SK-N-SH (cell line): ENCODE measurements at regions not wholly inside any gene's neighbourhood (a gene's known extent, or its start where the extent isn't known, plus 50 kb on each side); places are given as distances from the start of the nearest gene placed in this dataset.

Source experiments
- CTCF ChIA-PET: fragments of 300-600, 350-600 bp; formaldehyde crosslinking; extraction: SDS; loops from one replicate; lab custom pipeline; 2021; lab: Yijun Ruan, JAX
- POLR2A ChIA-PET: fragments of 350-600 bp; sonication (Branson Sonifier 250); formaldehyde crosslinking; extraction: SDS; loops from one replicate; lab custom pipeline; 2020; ENCODE audit warnings: antibody characterized with exemption, inconsistent platforms; lab: Yijun Ruan, JAX
- DNase-seq: peaks from one replicate; pipeline ENCODE4 v3.0.0; 2012
- H2AFZ ChIP-seq: fragments of 200-600 bp; sonication (generic); 2 replicates; pipeline ENCODE4 v1.8.1; 2016; ENCODE audit warnings: antibody characterized with exemption, mild to moderate bottlenecking, low read depth
- H3F3A ChIP-seq: fragments of 200-600 bp; sonication (generic); replicated peaks from 2 replicates; pipeline ENCODE3; 2016; ENCODE audit warnings: antibody characterized with exemption, mild to moderate bottlenecking; ENCODE audit not compliant: insufficient read depth
- H3K27ac ChIP-seq, 2 experiments: fragments of 200-500 bp in 1 of 2; fragments of 200-600 bp in 1 of 2; sonication (Bioruptor generic) in 1 of 2; sonication (generic), shearing (Covaris generic) in 1 of 2; 2 replicates each; pipeline versions ENCODE4 v1.5.1 to v1.6.1; 2014 to 2016; ENCODE audit warnings: low read depth in 2 of 2, inconsistent platforms in 1 of 2, low read length in 1 of 2, mild to moderate bottlenecking in 1 of 2, mixed read lengths in 1 of 2
- H3K27me3 ChIP-seq: fragments of 200-600 bp; sonication (generic), shearing (Covaris generic); 2 replicates; pipeline ENCODE4 v1.6.1; 2016; ENCODE audit warnings: mixed run types; ENCODE audit not compliant: insufficient read depth
- H3K36me3 ChIP-seq, 2 experiments: fragments of 200-500 bp in 1 of 2; fragments of 200-600 bp in 1 of 2; sonication (Bioruptor generic) in 1 of 2; sonication (generic) in 1 of 2; replicated peaks in 1 of 2; 2 replicates each; pipeline versions ENCODE3 to v1.5.1; 2014 to 2016; ENCODE audit warnings: low read length in 1 of 2, mild to moderate bottlenecking in 1 of 2; ENCODE audit not compliant: insufficient read depth in 2 of 2, control insufficient read depth in 1 of 2
- H3K4me1 ChIP-seq, 2 experiments: fragments of 200-500 bp in 1 of 2; fragments of 200-600 bp in 1 of 2; sonication (Bioruptor generic) in 1 of 2; sonication (generic), shearing (Covaris generic) in 1 of 2; 2 replicates each; pipeline versions ENCODE4 v1.5.1 to v1.6.1; 2014 to 2016; ENCODE audit warnings: low read depth in 1 of 2, low read length in 1 of 2, mixed run types in 1 of 2; ENCODE audit not compliant: insufficient read depth in 2 of 2, control insufficient read depth in 1 of 2
- H3K4me2 ChIP-seq: fragments of 200-600 bp; sonication (generic), shearing (Covaris generic); 2 replicates; pipeline ENCODE4 v1.6.1; 2017; ENCODE audit warnings: mixed run types
- H3K4me3 ChIP-seq, 2 experiments: fragments of 200-500 bp in 1 of 2; fragments of 200-600 bp in 1 of 2; sonication (Bioruptor generic) in 1 of 2; sonication (generic), shearing (Covaris generic) in 1 of 2; 2 replicates each; pipeline versions ENCODE4 v1.5.1 to v1.8.1; 2014 to 2016; ENCODE audit warnings: low read depth in 2 of 2, inconsistent platforms in 1 of 2, low read length in 1 of 2, mild to moderate bottlenecking in 1 of 2, mixed read lengths in 1 of 2, moderate library complexity in 1 of 2
- H3K79me2 ChIP-seq: fragments of 200-600 bp; sonication (generic); 2 replicates; pipeline ENCODE4 v1.8.1; 2017; ENCODE audit warnings: mild to moderate bottlenecking; ENCODE audit not compliant: insufficient read depth
- H3K9ac ChIP-seq: fragments of 200-600 bp; sonication (generic); 2 replicates; pipeline ENCODE4 v1.6.1; 2017; ENCODE audit warnings: mixed run types
- H3K9me2 ChIP-seq: fragments of 200-600 bp; sonication (generic); 2 replicates; pipeline ENCODE4 v1.6.1; 2017; ENCODE audit warnings: mixed run types
- H3K9me3 ChIP-seq: fragments of 200-600 bp; sonication (generic); 2 replicates; pipeline ENCODE4 v1.6.1; 2017; ENCODE audit warnings: mixed run types, mild to moderate bottlenecking, moderate library complexity
- H4K20me1 ChIP-seq: fragments of 200-600 bp; sonication (generic); 2 replicates; pipeline ENCODE4 v1.6.1; 2017; ENCODE audit warnings: mild to moderate bottlenecking, mixed run types; ENCODE audit not compliant: insufficient read depth
- CHD2 ChIP-seq: fragments of 150-350 bp; IDR thresholded peaks from 2 replicates; pipeline ENCODE4 v1.6.1; 2018; ENCODE audit warnings: low read length; ENCODE audit not compliant: partially characterized antibody
- FOXM1 ChIP-seq: IDR thresholded peaks from 2 replicates; pipeline ENCODE4 v1.4.0; 2012; ENCODE audit warnings: low read depth, mild to moderate bottlenecking
- GABPA ChIP-seq: IDR thresholded peaks from 2 replicates; pipeline ENCODE4 v1.4.0; 2012; ENCODE audit warnings: low read depth, mild to moderate bottlenecking
- GATA2 ChIP-seq: sonication (generic); formaldehyde crosslinking; IDR thresholded peaks from 2 replicates; pipeline ENCODE4 v1.5.0; 2020; ENCODE audit warnings: mild to moderate bottlenecking, missing genetic modification reagents
- NFIC ChIP-seq: IDR thresholded peaks from 2 replicates; pipeline ENCODE4 v1.4.0; 2012; ENCODE audit warnings: borderline replicate concordance
- NRF1 ChIP-seq: IDR thresholded peaks from 2 replicates; pipeline ENCODE4 v1.6.1; 2012; ENCODE audit warnings: low read depth, mild to moderate bottlenecking, low read length
- POLR2AphosphoS5 ChIP-seq: IDR thresholded peaks from 2 replicates; pipeline ENCODE4 v1.6.1; 2012; ENCODE audit warnings: low read depth, low read length
- RAD21 ChIP-seq: IDR thresholded peaks from 2 replicates; pipeline ENCODE4 v1.6.1; 2012; ENCODE audit warnings: mild to moderate bottlenecking, low read length
- RCOR1 ChIP-seq: fragments of 150-350 bp; IDR thresholded peaks from 2 replicates; pipeline ENCODE4 v1.6.1; 2017; ENCODE audit warnings: antibody characterized with exemption, low read length
- REST ChIP-seq: IDR thresholded peaks from 2 replicates; pipeline ENCODE4 v1.6.1; 2012; ENCODE audit warnings: mild to moderate bottlenecking, low read depth, low read length, moderate library complexity
- RFX5 ChIP-seq: IDR thresholded peaks from 2 replicates; pipeline ENCODE4 v1.6.1; 2012; ENCODE audit warnings: mild to moderate bottlenecking, improper control_type of control experiment, low read length
- RXRA ChIP-seq: IDR thresholded peaks from 2 replicates; pipeline ENCODE4 v1.4.0; 2012; ENCODE audit warnings: low read depth, mild to moderate bottlenecking, borderline replicate concordance
- SIN3A ChIP-seq: IDR thresholded peaks from 2 replicates; pipeline ENCODE4 v1.6.1; 2012; ENCODE audit warnings: low read depth, mild to moderate bottlenecking, low read length, moderate library complexity, borderline replicate concordance
- SMC3 ChIP-seq: IDR thresholded peaks from 2 replicates; pipeline ENCODE4 v1.6.1; 2012; ENCODE audit warnings: low read depth, low read length, improper control_type of control experiment
- TAF1 ChIP-seq: IDR thresholded peaks from 2 replicates; pipeline ENCODE4 v1.6.1; 2012; ENCODE audit warnings: low read depth, mild to moderate bottlenecking, low read length, moderate library complexity, borderline replicate concordance
- WGBS: methylation state at CpG from one replicate; pipeline ENCODE4 v1.1.6; 2017; ENCODE audit warnings: low lambda C conversion rate; 5-methylcytosine and 5-hydroxymethylcytosine counted together
- TF ChIP-seq, protein P1 (sequence below): fragments of 150-350 bp; IDR thresholded peaks from 2 replicates; pipeline ENCODE4 v1.6.1; 2017; ENCODE audit warnings: antibody characterized with exemption, low read length, low read depth, borderline replicate concordance
- TF ChIP-seq, protein P2 (sequence below): IDR thresholded peaks from 2 replicates; pipeline ENCODE4 v1.4.0; 2012; ENCODE audit warnings: low read depth
- TF ChIP-seq, protein P3 (sequence below): fragments of 150-350 bp; IDR thresholded peaks from 2 replicates; pipeline ENCODE4 v1.6.1; 2016; ENCODE audit warnings: mild to moderate bottlenecking, low read depth, low read length

DNA sequence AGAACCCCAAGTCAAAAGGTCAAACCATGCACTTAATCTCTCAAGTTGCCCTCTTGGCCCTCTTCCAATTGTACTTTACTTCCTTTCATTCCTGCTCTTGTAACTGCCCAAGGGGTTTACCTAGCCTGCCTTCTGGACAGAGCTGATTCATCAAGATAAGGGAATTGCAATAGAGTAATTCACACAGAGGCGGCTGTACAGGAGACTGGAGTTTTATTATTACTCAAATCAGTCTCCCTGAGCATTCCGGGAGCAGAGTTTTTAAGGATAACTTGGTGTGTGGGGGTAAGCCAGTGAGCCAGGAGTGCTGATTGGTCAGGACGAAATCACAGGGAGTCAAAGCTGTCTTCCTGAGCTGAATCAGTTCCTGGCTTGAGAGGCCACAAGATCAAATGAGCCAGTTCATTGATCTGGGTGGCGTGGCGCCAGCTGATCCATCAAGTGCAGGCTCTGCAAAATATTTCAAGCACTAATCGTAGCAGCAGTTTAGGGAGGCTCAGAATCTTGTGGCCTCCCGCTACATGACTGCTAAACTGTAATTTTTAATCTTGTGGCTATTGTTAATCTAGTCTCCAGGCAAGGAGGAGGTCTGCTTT, 590.0 kb downstream of the EPHA3 start:
- H3K9me2 ChIP-seq: no peaks in the 10 kb centered on the region
- no peak overlapping the region for H3K4me3 ChIP-seq
- ChIA-PET CTCF (no interaction called here), POLR2A (no interaction called here)
- H3K36me3 ChIP-seq: no peaks in the 10 kb centered on the region
- H3K4me2 ChIP-seq: no peak overlapping the region
- H3K4me1 ChIP-seq: no peaks in the 10 kb centered on the region
- H4K20me1 ChIP-seq: no peaks in the 10 kb centered on the region
- WGBS: 6% methylated on average over 7 of the region's 7 CpGs
- TF ChIP-seq CHD2: no peak
- TF ChIP-seq NFIC: no peak
- TF ChIP-seq, protein P1, sequence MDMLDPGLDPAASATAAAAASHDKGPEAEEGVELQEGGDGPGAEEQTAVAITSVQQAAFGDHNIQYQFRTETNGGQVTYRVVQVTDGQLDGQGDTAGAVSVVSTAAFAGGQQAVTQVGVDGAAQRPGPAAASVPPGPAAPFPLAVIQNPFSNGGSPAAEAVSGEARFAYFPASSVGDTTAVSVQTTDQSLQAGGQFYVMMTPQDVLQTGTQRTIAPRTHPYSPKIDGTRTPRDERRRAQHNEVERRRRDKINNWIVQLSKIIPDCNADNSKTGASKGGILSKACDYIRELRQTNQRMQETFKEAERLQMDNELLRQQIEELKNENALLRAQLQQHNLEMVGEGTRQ: no peak
- TF ChIP-seq RCOR1: no peak
- no peak for TF ChIP-seq NRF1
- no peak for TF ChIP-seq FOXM1
- no peak for TF ChIP-seq SIN3A
- no peak for TF ChIP-seq POLR2AphosphoS5
- TF ChIP-seq, protein P2, sequence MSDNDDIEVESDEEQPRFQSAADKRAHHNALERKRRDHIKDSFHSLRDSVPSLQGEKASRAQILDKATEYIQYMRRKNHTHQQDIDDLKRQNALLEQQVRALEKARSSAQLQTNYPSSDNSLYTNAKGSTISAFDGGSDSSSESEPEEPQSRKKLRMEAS: no peak
- TF ChIP-seq, protein P3, sequence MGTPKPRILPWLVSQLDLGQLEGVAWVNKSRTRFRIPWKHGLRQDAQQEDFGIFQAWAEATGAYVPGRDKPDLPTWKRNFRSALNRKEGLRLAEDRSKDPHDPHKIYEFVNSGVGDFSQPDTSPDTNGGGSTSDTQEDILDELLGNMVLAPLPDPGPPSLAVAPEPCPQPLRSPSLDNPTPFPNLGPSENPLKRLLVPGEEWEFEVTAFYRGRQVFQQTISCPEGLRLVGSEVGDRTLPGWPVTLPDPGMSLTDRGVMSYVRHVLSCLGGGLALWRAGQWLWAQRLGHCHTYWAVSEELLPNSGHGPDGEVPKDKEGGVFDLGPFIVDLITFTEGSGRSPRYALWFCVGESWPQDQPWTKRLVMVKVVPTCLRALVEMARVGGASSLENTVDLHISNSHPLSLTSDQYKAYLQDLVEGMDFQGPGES: no peak
- no peak for TF ChIP-seq GABPA
- TF ChIP-seq RXRA: no peak
- TF ChIP-seq RFX5: no peak
- no peak for TF ChIP-seq TAF1
- TF ChIP-seq RAD21: no peak
- no peak for TF ChIP-seq GATA2
- no peak for TF ChIP-seq SMC3
- no peak for TF ChIP-seq REST
- H3F3A ChIP-seq: no peaks in the 10 kb centered on the region
- no peak for DNase-seq
- no peaks in the 10 kb centered on the region for H3K9me3 ChIP-seq
- H3K9ac ChIP-seq: no peak overlapping the region
- H3K27ac ChIP-seq: no peak overlapping the region
- no peaks in the 10 kb centered on the region for H3K79me2 ChIP-seq
- H3K27me3 ChIP-seq: no peaks in the 10 kb centered on the region
- no peak overlapping the region for H2AFZ ChIP-seq
